ENCODE measurements at regions not wholly inside any gene's neighbourhood (a gene's known extent, or its start where the extent isn't known, plus 50 kb on each side); places are given as distances from the start of the nearest gene placed in this dataset.

GRCh38 chr17:34874478-34874877 lies 86.8 kb downstream of the CCT6B start:
- H3K4me1 ChIP-seq (ENCODE audit: control insufficient read depth, insufficient read depth, low read length), result peaks cover 8% of the 10 kb centered on the region
- no peak overlapping the region for H3K9ac ChIP-seq (ENCODE audit: low read length)
- peaks cover 9% of the 10 kb centered on the region for H3K9me3 ChIP-seq (ENCODE audit: control insufficient read depth, insufficient read depth, low read depth, low read length)
- H3K4me3 ChIP-seq (ENCODE audit: low read depth, low read length), result no peak overlapping the region
- H3K27ac ChIP-seq (ENCODE audit: low read depth, low read length), result no peak overlapping the region
- H3K27me3 ChIP-seq (ENCODE audit: control insufficient read depth, insufficient read depth, low read length), result peaks cover 4% of the 10 kb centered on the region; the same call in 1 of the 2 replicates
- H3K36me3 ChIP-seq (ENCODE audit: control insufficient read depth, insufficient read depth, low read length), result no peaks in the 10 kb centered on the region

- no peaks in the 10 kb centered on the region for H3K36me3 ChIP-seq (ENCODE audit: control insufficient read depth, insufficient read depth, low read length)
- H3K27ac ChIP-seq (ENCODE audit: low read depth, low read length), result no peak overlapping the region
- H3K4me3 ChIP-seq (ENCODE audit: low read depth, low read length), result no peak overlapping the region
- H3K9ac ChIP-seq (ENCODE audit: low read length), result no peak overlapping the region
- H3K27me3 ChIP-seq (ENCODE audit: control insufficient read depth, insufficient read depth, low read length), result no peaks in the 10 kb centered on the region
- H3K4me1 ChIP-seq (ENCODE audit: control insufficient read depth, insufficient read depth, low read length), result peaks cover 8% of the 10 kb centered on the region
- peaks cover 9% of the 10 kb centered on the region for H3K9me3 ChIP-seq (ENCODE audit: control insufficient read depth, insufficient read depth, low read depth, low read length)
Observed at GRCh38 chr17:34872640-34873039, 88.6 kb downstream of the CCT6B start.

- Histone ChIP-seq H3K27ac (ENCODE audit: low read depth, low read length) (no peak overlapping the region), H3K9ac (ENCODE audit: low read length) (no peak overlapping the region), H3K9me3 (ENCODE audit: control insufficient read depth, insufficient read depth, low read depth, low read length) (peaks cover 9% of the 10 kb centered on the region), H3K4me3 (ENCODE audit: low read depth, low read length) (no peak overlapping the region), H3K4me1 (ENCODE audit: control insufficient read depth, insufficient read depth, low read length) (peaks cover 8% of the 10 kb centered on the region), H3K36me3 (ENCODE audit: control insufficient read depth, insufficient read depth, low read length) (no peaks in the 10 kb centered on the region), H3K27me3 (ENCODE audit: control insufficient read depth, insufficient read depth, low read length) (no peaks in the 10 kb centered on the region)
Observed at GRCh38 chr17:34869641-34870040, 91.6 kb downstream of the CCT6B start.

GRCh38 chr17:34865716-34866115 lies 95.5 kb downstream of the CCT6B start:
- Histone ChIP-seq H3K4me3 (ENCODE audit: low read depth, low read length) (no peak overlapping the region), H3K4me1 (ENCODE audit: control insufficient read depth, insufficient read depth, low read length) (no peaks in the 10 kb centered on the region), H3K9ac (ENCODE audit: low read length) (no peak overlapping the region), H3K9me3 (ENCODE audit: control insufficient read depth, insufficient read depth, low read depth, low read length) (peaks cover 8% of the 10 kb centered on the region; the same call in 1 of the 2 replicates), H3K27me3 (ENCODE audit: control insufficient read depth, insufficient read depth, low read length) (peaks cover 2% of the 10 kb centered on the region; the same call in 1 of the 2 replicates), H3K36me3 (ENCODE audit: control insufficient read depth, insufficient read depth, low read length) (no peaks in the 10 kb centered on the region), H3K27ac (ENCODE audit: low read depth, low read length) (no peak overlapping the region)

DNA sequence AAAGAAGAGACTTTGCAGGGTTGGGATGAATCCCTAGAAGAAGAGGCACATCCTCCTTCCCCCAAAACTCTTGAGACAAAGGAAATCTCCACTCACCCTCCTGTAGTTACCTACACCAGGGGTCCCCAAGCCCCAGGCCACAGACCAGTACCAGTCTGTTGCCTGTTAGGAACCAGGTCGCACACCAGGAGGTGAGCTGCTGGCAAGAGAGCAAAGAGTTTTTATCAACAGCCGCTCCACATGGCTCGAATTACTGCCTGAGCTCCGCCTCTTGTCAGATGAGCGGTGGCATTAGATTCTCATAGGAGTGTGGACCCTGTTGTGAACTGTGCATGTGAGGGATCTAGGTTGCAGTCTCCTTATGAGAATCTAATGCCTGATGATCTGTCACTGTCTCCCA lies 98.9 kb downstream of the CCT6B start:
- peaks cover 8% of the 10 kb centered on the region; the same call in 1 of the 2 replicates for H3K9me3 ChIP-seq (ENCODE audit: control insufficient read depth, insufficient read depth, low read depth, low read length)
- H3K27ac ChIP-seq (ENCODE audit: low read depth, low read length), result no peak overlapping the region
- no peak overlapping the region for H3K9ac ChIP-seq (ENCODE audit: low read length)
- peaks cover 2% of the 10 kb centered on the region; the same call in 1 of the 2 replicates for H3K27me3 ChIP-seq (ENCODE audit: control insufficient read depth, insufficient read depth, low read length)
- H3K4me1 ChIP-seq (ENCODE audit: control insufficient read depth, insufficient read depth, low read length), result no peaks in the 10 kb centered on the region
- no peaks in the 10 kb centered on the region for H3K36me3 ChIP-seq (ENCODE audit: control insufficient read depth, insufficient read depth, low read length)
- no peak overlapping the region for H3K4me3 ChIP-seq (ENCODE audit: low read depth, low read length)

DNA sequence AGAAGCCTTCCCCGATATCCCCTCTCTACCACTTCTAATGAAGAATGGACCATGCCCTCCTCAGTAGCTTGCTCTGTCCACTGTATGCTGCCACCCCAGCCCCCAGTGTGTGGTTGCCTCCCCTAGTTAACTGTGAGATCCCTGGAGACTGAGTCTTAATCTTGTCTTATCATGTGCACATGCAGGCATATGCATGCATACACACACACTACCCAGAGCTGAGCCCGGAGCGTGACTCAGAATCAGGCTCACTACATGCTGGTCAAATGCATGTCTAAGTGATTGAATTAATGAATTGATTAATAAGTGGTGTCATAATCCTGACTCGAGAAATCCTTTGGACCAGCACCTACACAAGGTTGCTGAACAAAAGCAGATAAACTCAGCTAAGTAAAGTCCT lies 99.4 kb downstream of the CCT6B start:
- H3K9ac ChIP-seq (ENCODE audit: low read length), result no peak overlapping the region
- no peaks in the 10 kb centered on the region for H3K36me3 ChIP-seq (ENCODE audit: control insufficient read depth, insufficient read depth, low read length)
- H3K4me3 ChIP-seq (ENCODE audit: low read depth, low read length), result no peak overlapping the region
- H3K9me3 ChIP-seq (ENCODE audit: control insufficient read depth, insufficient read depth, low read depth, low read length), result peaks cover 8% of the 10 kb centered on the region; the same call in 1 of the 2 replicates
- no peaks in the 10 kb centered on the region for H3K4me1 ChIP-seq (ENCODE audit: control insufficient read depth, insufficient read depth, low read length)
- peaks cover 2% of the 10 kb centered on the region; the same call in 1 of the 2 replicates for H3K27me3 ChIP-seq (ENCODE audit: control insufficient read depth, insufficient read depth, low read length)
- H3K27ac ChIP-seq (ENCODE audit: low read depth, low read length), result no peak overlapping the region

GRCh38 chr17:34859652-34860051 lies 101.6 kb downstream of the CCT6B start:
- Histone ChIP-seq H3K27me3 (ENCODE audit: control insufficient read depth, insufficient read depth, low read length) (peaks cover 2% of the 10 kb centered on the region; the same call in 1 of the 2 replicates), H3K27ac (ENCODE audit: low read depth, low read length) (no peak overlapping the region), H3K4me1 (ENCODE audit: control insufficient read depth, insufficient read depth, low read length) (no peaks in the 10 kb centered on the region), H3K9me3 (ENCODE audit: control insufficient read depth, insufficient read depth, low read depth, low read length) (peaks cover 8% of the 10 kb centered on the region; the same call in 1 of the 2 replicates), H3K36me3 (ENCODE audit: control insufficient read depth, insufficient read depth, low read length) (no peaks in the 10 kb centered on the region), H3K9ac (ENCODE audit: low read length) (no peak overlapping the region), H3K4me3 (ENCODE audit: low read depth, low read length) (no peak overlapping the region)

- Histone ChIP-seq H3K4me1 (ENCODE audit: control insufficient read depth, insufficient read depth, low read length) (no peaks in the 10 kb centered on the region), H3K4me3 (ENCODE audit: low read depth, low read length) (no peak overlapping the region), H3K9me3 (ENCODE audit: control insufficient read depth, insufficient read depth, low read depth, low read length) (peaks cover 8% of the 10 kb centered on the region; the same call in 1 of the 2 replicates), H3K9ac (ENCODE audit: low read length) (no peak overlapping the region), H3K36me3 (ENCODE audit: control insufficient read depth, insufficient read depth, low read length) (no peaks in the 10 kb centered on the region), H3K27ac (ENCODE audit: low read depth, low read length) (no peak overlapping the region), H3K27me3 (ENCODE audit: control insufficient read depth, insufficient read depth, low read length) (peaks cover 2% of the 10 kb centered on the region; the same call in 1 of the 2 replicates)
Observed at GRCh38 chr17:34858591-34859565, 102.4 kb downstream of the CCT6B start.

DNA sequence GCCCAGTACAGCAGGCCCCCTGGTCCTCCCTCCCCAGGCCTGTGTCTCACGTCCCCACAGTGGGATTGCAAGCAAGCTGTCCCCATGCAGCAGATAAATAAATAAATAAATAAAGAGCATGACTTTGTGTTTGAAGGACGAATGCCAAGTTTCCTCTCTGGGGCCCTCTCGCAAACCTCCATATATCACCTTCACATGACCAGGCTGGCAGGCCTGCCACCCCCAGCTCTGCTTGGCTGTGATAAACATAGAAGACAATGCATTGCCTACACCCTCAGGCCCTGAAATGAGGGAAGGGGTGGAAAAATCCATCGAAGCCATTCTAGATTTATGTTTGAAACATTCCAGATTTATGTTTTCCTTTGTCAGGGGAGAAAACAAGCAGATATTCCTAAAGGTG lies 107.3 kb downstream of the CCT6B start:
- no peaks in the 10 kb centered on the region for H3K27me3 ChIP-seq (ENCODE audit: control insufficient read depth, insufficient read depth, low read length)
- no peaks in the 10 kb centered on the region for H3K36me3 ChIP-seq (ENCODE audit: control insufficient read depth, insufficient read depth, low read length)
- H3K4me1 ChIP-seq (ENCODE audit: control insufficient read depth, insufficient read depth, low read length), result peaks cover 6% of the 10 kb centered on the region
- H3K4me3 ChIP-seq (ENCODE audit: low read depth, low read length), result no peak overlapping the region
- no peak overlapping the region for H3K27ac ChIP-seq (ENCODE audit: low read depth, low read length)
- no peaks in the 10 kb centered on the region for H3K9me3 ChIP-seq (ENCODE audit: control insufficient read depth, insufficient read depth, low read depth, low read length)
- H3K9ac ChIP-seq (ENCODE audit: low read length), result no peak overlapping the region

- H3K36me3 ChIP-seq (ENCODE audit: control insufficient read depth, insufficient read depth, low read length), result no peaks in the 10 kb centered on the region
- H3K9me3 ChIP-seq (ENCODE audit: control insufficient read depth, insufficient read depth, low read depth, low read length), result no peaks in the 10 kb centered on the region
- no peaks in the 10 kb centered on the region for H3K27me3 ChIP-seq (ENCODE audit: control insufficient read depth, insufficient read depth, low read length)
- H3K4me3 ChIP-seq (ENCODE audit: low read depth, low read length), result no peak overlapping the region
- peaks cover 6% of the 10 kb centered on the region for H3K4me1 ChIP-seq (ENCODE audit: control insufficient read depth, insufficient read depth, low read length)
- no peak overlapping the region for H3K9ac ChIP-seq (ENCODE audit: low read length)
- H3K27ac ChIP-seq (ENCODE audit: low read depth, low read length), result no peak overlapping the region
Observed at GRCh38 chr17:34852614-34853013, 108.6 kb downstream of the CCT6B start.

DNA sequence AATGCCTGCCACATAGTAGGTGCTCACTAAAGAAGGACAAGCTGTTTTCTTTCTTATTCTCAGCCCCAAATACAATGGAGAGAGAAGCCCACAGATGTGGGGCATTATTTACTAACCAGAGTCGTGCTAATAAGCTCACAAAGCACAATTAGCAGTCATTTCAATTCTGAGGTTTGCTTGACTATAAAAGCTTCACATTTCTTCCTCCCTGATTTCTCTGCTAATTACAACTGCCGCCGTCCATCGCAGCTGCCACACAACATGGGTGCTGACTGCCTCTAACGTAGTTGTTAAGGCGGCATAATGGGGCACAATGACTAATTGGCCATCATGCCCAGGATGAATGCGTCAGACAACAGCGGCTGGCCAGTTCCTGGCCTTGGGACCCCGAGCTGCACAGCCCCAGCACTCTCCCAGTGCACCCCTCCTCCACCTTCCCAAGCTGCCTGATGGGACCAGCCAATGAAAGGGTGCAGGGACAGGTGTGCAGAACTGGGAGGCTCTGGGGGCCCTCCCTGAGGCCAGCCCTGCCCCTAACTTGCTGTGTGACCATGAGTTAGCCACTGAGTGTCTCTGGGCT lies 109.2 kb downstream of the CCT6B start:
- Histone ChIP-seq H3K4me3 (ENCODE audit: low read depth, low read length) (no peak overlapping the region), H3K9ac (ENCODE audit: low read length) (no peak overlapping the region), H3K27me3 (ENCODE audit: control insufficient read depth, insufficient read depth, low read length) (no peaks in the 10 kb centered on the region), H3K27ac (ENCODE audit: low read depth, low read length) (no peak overlapping the region), H3K4me1 (ENCODE audit: control insufficient read depth, insufficient read depth, low read length) (peaks cover 6% of the 10 kb centered on the region), H3K36me3 (ENCODE audit: control insufficient read depth, insufficient read depth, low read length) (no peaks in the 10 kb centered on the region), H3K9me3 (ENCODE audit: control insufficient read depth, insufficient read depth, low read depth, low read length) (no peaks in the 10 kb centered on the region)
